PC-3 (cell line): ENCODE measurements at regions not wholly inside any gene's neighbourhood (a gene's known extent, or its start where the extent isn't known, plus 50 kb on each side); places are given as distances from the start of the nearest gene placed in this dataset.

ENCODE experiments used
- EZH2 ChIP-seq: fragments of 300-600 bp; sonication (generic); IDR thresholded peaks from one replicate; pipeline ENCODE4 v1.6.1; 2017; ENCODE audit warnings: antibody characterized with exemption, mild to moderate bottlenecking, low read length; ENCODE audit not compliant: unreplicated experiment
- EZH2phosphoT487 ChIP-seq: fragments of 300-600 bp; sonication (generic); IDR thresholded peaks from 2 replicates; pipeline ENCODE4 v1.6.1; 2018; ENCODE audit warnings: mild to moderate bottlenecking, antibody characterized with exemption, low read length, borderline replicate concordance
- TF ChIP-seq, protein P1 (sequence below): fragments of 300-600 bp; sonication (generic); conservative IDR thresholded peaks from 2 replicates; pipeline ENCODE4 v1.5.1; 2017; ENCODE audit warnings: antibody characterized with exemption, low read depth, mild to moderate bottlenecking, low read length

DNA sequence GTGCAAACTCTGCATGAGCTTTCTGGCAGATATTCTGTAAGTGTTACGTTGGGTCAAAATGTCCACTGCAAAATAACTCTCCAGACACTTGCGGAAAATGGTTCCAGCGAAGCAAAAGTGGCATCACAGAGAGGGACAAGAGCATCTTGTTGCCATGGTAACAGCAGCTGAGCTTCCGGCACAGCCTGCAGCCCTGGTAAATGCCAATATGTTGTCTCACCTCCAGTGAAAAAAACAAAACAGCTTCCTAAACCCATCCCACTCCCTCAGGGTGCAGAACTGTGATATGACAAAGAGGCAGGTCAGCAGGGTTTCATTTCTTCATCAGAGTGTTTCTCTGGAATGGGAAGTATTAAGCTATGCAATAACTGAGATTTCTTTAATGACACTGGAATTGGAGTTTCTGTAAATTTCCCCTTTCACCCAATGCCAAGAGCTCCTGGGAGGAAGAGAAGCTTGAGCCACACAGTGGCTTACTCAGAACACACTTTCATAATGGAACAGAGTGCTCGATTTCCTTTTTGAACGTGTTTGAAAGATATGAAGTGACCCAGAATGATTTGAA lies 65.6 kb downstream of the FOXI2 start:
- TF ChIP-seq EZH2phosphoT487 (no peak), EZH2 (no peak)
- TF ChIP-seq, protein P1, sequence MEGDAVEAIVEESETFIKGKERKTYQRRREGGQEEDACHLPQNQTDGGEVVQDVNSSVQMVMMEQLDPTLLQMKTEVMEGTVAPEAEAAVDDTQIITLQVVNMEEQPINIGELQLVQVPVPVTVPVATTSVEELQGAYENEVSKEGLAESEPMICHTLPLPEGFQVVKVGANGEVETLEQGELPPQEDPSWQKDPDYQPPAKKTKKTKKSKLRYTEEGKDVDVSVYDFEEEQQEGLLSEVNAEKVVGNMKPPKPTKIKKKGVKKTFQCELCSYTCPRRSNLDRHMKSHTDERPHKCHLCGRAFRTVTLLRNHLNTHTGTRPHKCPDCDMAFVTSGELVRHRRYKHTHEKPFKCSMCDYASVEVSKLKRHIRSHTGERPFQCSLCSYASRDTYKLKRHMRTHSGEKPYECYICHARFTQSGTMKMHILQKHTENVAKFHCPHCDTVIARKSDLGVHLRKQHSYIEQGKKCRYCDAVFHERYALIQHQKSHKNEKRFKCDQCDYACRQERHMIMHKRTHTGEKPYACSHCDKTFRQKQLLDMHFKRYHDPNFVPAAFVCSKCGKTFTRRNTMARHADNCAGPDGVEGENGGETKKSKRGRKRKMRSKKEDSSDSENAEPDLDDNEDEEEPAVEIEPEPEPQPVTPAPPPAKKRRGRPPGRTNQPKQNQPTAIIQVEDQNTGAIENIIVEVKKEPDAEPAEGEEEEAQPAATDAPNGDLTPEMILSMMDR: no peak
